Keratinocyte (primary cell): ENCODE measurements at regions not wholly inside any gene's neighbourhood (a gene's known extent, or its start where the extent isn't known, plus 50 kb on each side); places are given as distances from the start of the nearest gene placed in this dataset.

Experiments
- DNase-seq: peaks from one replicate; pipeline ENCODE4 v3.0.0-alpha.2; 2011; ENCODE audit warnings: low read depth, missing footprints, low spot score
- FAIRE-seq: peaks from 2 replicates; lab custom pipeline; 2011; peaks lifted over from hg19 to GRCh38; lab: Jason Lieb, UNC
- H2AFZ ChIP-seq: 2 replicates; pipeline ENCODE4 v1.6.0; 2012; ENCODE audit warnings: low read length, control low read depth, inconsistent platforms; ENCODE audit not compliant: control insufficient read depth
- H3K27ac ChIP-seq: 2 replicates; pipeline ENCODE4 v1.5.1; 2011; ENCODE audit warnings: low read length; ENCODE audit not compliant: control insufficient read depth, insufficient read depth
- H3K27me3 ChIP-seq: 3 replicates; pipeline ENCODE4 v1.6.0; 2011; ENCODE audit warnings: low read length; ENCODE audit not compliant: control insufficient read depth, insufficient read depth; ENCODE audit errors: extremely low read depth
- H3K36me3 ChIP-seq, 2 experiments: 2 replicates in 1 of 2; 3 replicates in 1 of 2; pipeline ENCODE4 v1.5.1; 2011; ENCODE audit warnings: low read length in 2 of 2, mild to moderate bottlenecking in 1 of 2; ENCODE audit not compliant: control insufficient read depth in 2 of 2, insufficient read depth in 2 of 2; ENCODE audit errors: extremely low read depth in 1 of 2
- H3K4me1 ChIP-seq: 3 replicates; pipeline ENCODE4 v1.5.1; 2011; ENCODE audit warnings: low read length; ENCODE audit not compliant: control insufficient read depth, insufficient read depth; ENCODE audit errors: extremely low read depth
- H3K4me2 ChIP-seq: 3 replicates; pipeline ENCODE4 v1.6.0; 2011; ENCODE audit warnings: low read depth, low read length; ENCODE audit not compliant: control insufficient read depth, insufficient read depth; ENCODE audit errors: extremely low read depth
- H3K4me3 ChIP-seq, 3 experiments: fragments of 200-600 bp in 1 of 3; sonication (generic) in 1 of 3; 2 replicates in 2 of 3; 3 replicates in 1 of 3; pipeline ENCODE4 v1.5.1; 2011 to 2016; ENCODE audit warnings: low read length in 3 of 3, mild to moderate bottlenecking in 3 of 3, control low read depth in 2 of 3, inconsistent platforms in 1 of 3, low read depth in 1 of 3, mixed read lengths in 1 of 3, mixed run types in 1 of 3, moderate library complexity in 1 of 3; ENCODE audit not compliant: control insufficient read depth in 2 of 3, insufficient read depth in 2 of 3; ENCODE audit errors: extremely low read depth in 1 of 3
- H3K79me2 ChIP-seq: 2 replicates; pipeline ENCODE4 v1.6.0; 2012; ENCODE audit warnings: low read length; ENCODE audit not compliant: control insufficient read depth, insufficient read depth
- H3K9ac ChIP-seq: 3 replicates; pipeline ENCODE4 v1.6.0; 2011; ENCODE audit warnings: low read length; ENCODE audit not compliant: control insufficient read depth, insufficient read depth; ENCODE audit errors: extremely low read depth
- H3K9me1 ChIP-seq: 3 replicates; pipeline ENCODE4 v1.6.0; 2011; ENCODE audit warnings: low read length; ENCODE audit not compliant: control insufficient read depth, insufficient read depth; ENCODE audit errors: extremely low read depth
- H3K9me3 ChIP-seq: 2 replicates; pipeline ENCODE4 v1.5.1; 2012; ENCODE audit warnings: low read depth, low read length; ENCODE audit not compliant: control insufficient read depth
- H4K20me1 ChIP-seq: 3 replicates; pipeline ENCODE4 v1.6.0; 2011; ENCODE audit warnings: low read length; ENCODE audit not compliant: control insufficient read depth, insufficient read depth; ENCODE audit errors: extremely low read depth
- CTCF ChIP-seq, 3 experiments: IDR thresholded peaks in 1 of 3; conservative IDR thresholded peaks in 1 of 3; optimal IDR thresholded peaks in 1 of 3; 2 replicates in 2 of 3; 3 replicates in 1 of 3; pipeline versions ENCODE3 to v1.5.1; 2011; ENCODE audit warnings: low read length in 3 of 3, mild to moderate bottlenecking in 3 of 3, moderate library complexity in 2 of 3, control low read depth in 1 of 3, inconsistent platforms in 1 of 3; ENCODE audit not compliant: insufficient read depth in 2 of 3; ENCODE audit errors: extremely low read depth in 1 of 3
- EZH2 ChIP-seq: IDR thresholded peaks from one replicate; pipeline ENCODE4 v1.6.1; 2012; ENCODE audit warnings: inconsistent platforms, mild to moderate bottlenecking, low read length, moderate library complexity
- dilution Hi-C: fragments of 300-500 bp; cut with MboI; formaldehyde crosslinking; loops from one replicate; pipeline ENCODE4 v1.7.0; 2020; ENCODE audit warnings: low sequenced_read_pairs; ENCODE audit not compliant: extremely low pct_ligation_motif_present

GRCh38 chr18:24826605-24827004, 366.2 kb downstream of the HRH4 start:
- FAIRE-seq, result no peak
- H3K36me3 ChIP-seq, result no peaks in the 10 kb centered on the region
- no peaks in the 10 kb centered on the region for H3K27me3 ChIP-seq
- dilution Hi-C loops, result no loop called here
- no peak for TF ChIP-seq CTCF (optimal IDR thresholded peaks at IDR 0.05 in 1 of 3, IDR thresholded peaks at IDR 0.05 in 1 of 3, conservative IDR thresholded peaks at IDR 0.05 in 1 of 3; ENCODE audit: extremely low read depth in 1 of 3, insufficient read depth in 2 of 3, low read length in 3 of 3)
- TF ChIP-seq EZH2, result no peak
- no peak overlapping the region for H3K4me2 ChIP-seq
- H3K9me1 ChIP-seq, result no peaks in the 10 kb centered on the region
- no peaks in the 10 kb centered on the region for H4K20me1 ChIP-seq
- H3K4me1 ChIP-seq, result no peaks in the 10 kb centered on the region
- H3K79me2 ChIP-seq, result no peaks in the 10 kb centered on the region
- no peaks in the 10 kb centered on the region for H3K9me3 ChIP-seq
- H3K9ac ChIP-seq, result no peak overlapping the region
- H3K27ac ChIP-seq, result no peak overlapping the region
- DNase-seq, result no peak
- H3K4me3 ChIP-seq, result no peak overlapping the region
- no peak overlapping the region for H2AFZ ChIP-seq

- no peaks in the 10 kb centered on the region for H3K4me1 ChIP-seq
- H3K27ac ChIP-seq, result no peak overlapping the region
- dilution Hi-C loops, result no loop called here
- no peak overlapping the region for H3K9ac ChIP-seq
- no peaks in the 10 kb centered on the region for H4K20me1 ChIP-seq
- H2AFZ ChIP-seq, result no peak overlapping the region
- H3K79me2 ChIP-seq, result no peaks in the 10 kb centered on the region
- no peak for DNase-seq
- no peak overlapping the region for H3K4me3 ChIP-seq
- no peaks in the 10 kb centered on the region for H3K36me3 ChIP-seq
- H3K4me2 ChIP-seq, result no peak overlapping the region
- TF ChIP-seq CTCF (optimal IDR thresholded peaks at IDR 0.05 in 1 of 3, IDR thresholded peaks at IDR 0.05 in 1 of 3, conservative IDR thresholded peaks at IDR 0.05 in 1 of 3; ENCODE audit: extremely low read depth in 1 of 3, insufficient read depth in 2 of 3, low read length in 3 of 3) (no peak), EZH2 (no peak)
- H3K27me3 ChIP-seq, result no peaks in the 10 kb centered on the region
- H3K9me1 ChIP-seq, result no peaks in the 10 kb centered on the region
- no peak for FAIRE-seq
- H3K9me3 ChIP-seq, result no peaks in the 10 kb centered on the region
These were observed 367.1 kb downstream of the HRH4 start for GRCh38 chr18:24827501-24827900.
